Right ventricle myocardium inferior (tissue), 1 donor: ENCODE measurements at regions not wholly inside any gene's neighbourhood (a gene's known extent, or its start where the extent isn't known, plus 50 kb on each side); places are given as distances from the start of the nearest gene placed in this dataset.

Experiments used
- ATAC-seq: fragments of 200-7000 bp; cut with Tn5 transposase; one replicate; pipeline ENCODE4 v1.9.1; 2020; ENCODE audit warnings: mild to moderate bottlenecking, moderate library complexity
- DNase-seq: peaks from one replicate; pipeline ENCODE4 v3.0.0; 2021; ENCODE audit errors: missing footprints
- intact Hi-C: fragments of 100-400 bp; cut with DNase I; formaldehyde crosslinking; loops from one replicate; pipeline ENCODE4 v1.11.0; 2022
- donor health status: DM: no; HTN: yes; CAD: no; lungs with severe emphysema.

DNA sequence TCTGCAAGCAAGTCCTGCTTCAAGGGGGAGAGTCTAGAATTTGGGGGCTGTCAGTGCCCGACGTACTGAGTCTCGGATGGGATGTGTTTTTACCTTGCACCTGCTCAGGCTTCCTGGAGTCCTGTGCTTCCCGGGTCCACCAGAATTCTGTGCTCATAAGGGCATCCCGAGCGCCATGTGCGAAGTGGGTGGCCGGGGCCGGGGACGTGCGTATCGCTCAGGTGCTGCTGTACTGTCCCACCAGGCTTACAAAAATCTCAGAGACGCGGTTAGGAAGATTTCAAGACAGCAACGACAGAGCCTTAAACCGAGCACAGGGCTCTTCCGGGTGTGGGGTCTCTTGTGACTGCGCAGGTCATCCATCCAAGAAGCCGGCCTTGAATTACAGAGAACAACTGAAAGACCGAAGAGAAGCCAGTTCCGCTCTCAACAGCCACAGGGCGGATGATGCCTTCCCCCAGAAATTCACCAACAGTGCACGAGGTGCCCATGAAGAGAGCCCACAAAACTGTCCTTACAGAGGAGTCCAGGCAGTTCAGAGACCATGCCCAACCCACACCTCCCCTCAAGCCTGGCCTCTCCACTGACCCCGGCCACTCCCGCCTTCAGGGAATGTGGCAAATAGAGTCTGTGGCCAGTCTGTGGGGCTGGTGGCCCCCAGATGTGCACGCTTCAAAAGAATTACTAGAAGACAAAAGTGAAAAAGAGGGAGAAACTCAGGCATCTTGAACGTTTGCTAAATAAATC lies 104.7 kb downstream of the PXDC1 start:
- intact Hi-C loops: no loop called here
- ATAC-seq (no peak), DNase-seq (no peak)

DNA sequence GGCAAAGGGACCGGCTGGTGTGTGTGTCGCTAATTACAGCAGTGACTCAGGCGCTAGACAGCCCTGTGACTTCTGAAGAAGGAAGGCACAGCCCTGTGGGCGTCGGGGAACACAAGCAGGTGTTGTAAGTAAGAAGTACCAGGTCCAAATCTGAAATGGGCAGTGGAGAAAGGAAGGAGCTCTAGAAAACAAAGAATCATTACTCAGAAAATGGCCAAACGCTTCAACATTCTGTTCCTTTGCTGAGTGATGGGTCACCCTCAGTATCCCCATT lies 106.8 kb downstream of the PXDC1 start:
- no peak for DNase-seq
- intact Hi-C loops: no loop called here
- ATAC-seq: no peak

DNA sequence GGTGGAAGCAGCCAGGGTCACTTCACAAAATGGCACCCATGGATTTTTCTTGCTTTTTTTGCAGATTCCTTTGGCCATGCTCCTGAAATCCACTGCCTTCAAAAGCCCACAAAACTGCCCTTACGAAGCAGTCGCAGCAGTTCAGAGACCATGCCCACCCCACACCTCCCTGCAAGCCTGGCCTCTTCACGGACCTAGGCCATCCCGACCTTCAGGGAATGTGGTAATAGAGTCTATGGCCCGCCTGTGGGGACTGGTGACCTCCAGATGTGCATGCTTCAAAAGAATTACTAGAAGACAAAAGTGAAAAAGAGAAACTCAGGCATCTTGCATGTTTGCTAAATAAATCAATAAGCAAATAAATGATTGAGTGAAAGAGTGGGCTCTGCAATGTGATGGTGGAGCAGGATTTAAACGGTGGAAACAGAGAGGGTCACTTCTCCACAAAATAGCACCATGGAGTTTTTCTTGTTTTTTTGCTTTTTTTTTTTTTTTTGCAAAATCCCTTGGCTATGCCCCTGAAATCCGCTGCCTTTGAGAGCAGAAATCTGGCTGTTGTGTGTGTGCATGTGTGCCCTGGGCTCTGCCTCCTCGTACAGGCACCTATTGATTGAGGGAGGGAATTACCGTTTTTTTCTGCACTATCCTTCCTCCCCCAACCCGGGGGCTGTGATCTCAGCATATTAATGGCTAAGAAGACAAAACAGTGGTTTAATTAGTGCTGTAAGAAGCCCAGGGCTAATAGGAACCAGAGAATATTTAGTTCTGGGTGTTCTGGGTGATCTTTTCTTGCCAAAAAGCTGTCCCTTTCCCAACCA lies 107.4 kb downstream of the PXDC1 start:
- no peak for DNase-seq
- no peak for ATAC-seq
- intact Hi-C loops: no loop called here

DNA sequence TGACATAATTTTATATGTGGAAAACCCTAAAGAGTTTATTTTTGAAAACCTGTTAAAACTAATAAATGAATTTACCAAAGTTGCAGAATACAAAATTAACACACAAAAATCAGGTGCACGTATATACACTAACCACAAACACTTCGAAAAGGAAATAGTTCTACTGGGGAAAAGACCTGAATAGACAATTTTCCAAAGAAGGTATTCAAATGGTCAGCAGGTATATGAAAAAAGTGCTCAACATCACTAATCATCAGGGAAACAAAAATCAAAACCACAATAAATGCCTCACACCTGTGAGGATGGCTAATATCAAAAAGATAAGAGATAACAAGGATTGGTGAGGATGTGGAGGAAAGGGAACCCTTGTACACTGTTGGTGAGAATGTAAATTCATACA lies 110.6 kb downstream of the PXDC1 start:
- DNase-seq (no peak), ATAC-seq (no peak)
- intact Hi-C loops: no loop called here

DNA sequence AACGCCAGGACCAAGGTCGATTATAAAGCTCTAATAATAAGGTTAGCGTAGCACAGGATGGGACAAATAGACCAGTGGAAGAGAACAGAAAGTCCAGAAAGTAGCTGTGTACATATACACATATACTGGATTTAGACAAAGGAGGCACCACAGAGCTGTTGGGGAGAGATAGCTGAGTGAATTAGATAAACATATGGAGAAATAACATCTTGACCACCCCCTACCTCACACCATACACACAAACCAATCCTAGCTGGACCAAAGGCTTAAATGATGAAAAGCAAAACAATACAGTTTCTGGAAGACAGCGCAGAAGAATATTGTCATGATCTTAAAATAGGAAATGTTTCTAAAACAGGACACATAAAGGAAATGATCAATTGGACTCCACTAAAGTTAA lies 112.9 kb downstream of the PXDC1 start:
- intact Hi-C loops: no loop called here

DNA sequence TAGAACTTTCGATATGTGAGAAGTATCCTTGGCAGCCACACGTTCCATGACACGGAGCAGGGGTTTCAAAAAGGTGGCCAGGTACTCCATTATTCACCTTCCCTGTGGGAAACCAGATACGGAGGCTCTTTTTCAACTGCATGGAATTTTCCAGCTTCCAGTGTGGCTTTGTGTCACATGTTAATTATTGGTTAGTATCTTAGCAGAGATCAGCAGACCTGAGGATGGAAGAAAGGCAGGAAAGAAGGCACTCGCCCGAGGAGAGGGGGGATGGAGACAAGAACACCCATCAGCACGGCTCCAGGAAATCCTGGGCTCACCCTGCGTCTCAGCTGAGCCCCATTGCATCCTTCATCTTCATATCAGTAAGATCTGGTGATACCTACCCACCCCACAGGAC lies 115.5 kb downstream of the PXDC1 start:
- DNase-seq: no peak
- intact Hi-C loops: no loop called here
- no peak for ATAC-seq

More for the DNA sequence above, 112.9 kb downstream of the PXDC1 start:
- DNase-seq: no peak
- no peak for ATAC-seq

DNA sequence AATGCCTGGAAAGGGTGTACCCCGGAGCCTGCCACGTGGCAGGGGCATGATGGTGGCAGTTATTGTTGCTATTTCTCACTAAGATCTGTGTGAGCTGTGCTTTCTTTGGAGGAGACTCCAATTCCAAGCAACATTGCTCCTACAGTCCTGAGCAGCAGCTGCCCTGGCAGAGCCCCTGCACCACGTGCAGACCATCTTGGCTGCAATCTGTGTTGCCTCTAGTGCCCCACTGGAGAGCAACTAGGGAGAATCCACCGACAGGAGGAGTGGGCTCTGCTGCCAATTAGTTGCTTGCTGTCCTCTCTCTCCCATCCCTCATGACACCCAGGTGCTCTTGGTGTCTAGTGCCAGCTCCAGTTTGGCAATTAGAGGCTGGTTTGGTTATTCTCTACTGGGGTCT lies 116.0 kb downstream of the PXDC1 start:
- DNase-seq: no peak
- no peak for ATAC-seq
- intact Hi-C loops: no loop called here

DNA sequence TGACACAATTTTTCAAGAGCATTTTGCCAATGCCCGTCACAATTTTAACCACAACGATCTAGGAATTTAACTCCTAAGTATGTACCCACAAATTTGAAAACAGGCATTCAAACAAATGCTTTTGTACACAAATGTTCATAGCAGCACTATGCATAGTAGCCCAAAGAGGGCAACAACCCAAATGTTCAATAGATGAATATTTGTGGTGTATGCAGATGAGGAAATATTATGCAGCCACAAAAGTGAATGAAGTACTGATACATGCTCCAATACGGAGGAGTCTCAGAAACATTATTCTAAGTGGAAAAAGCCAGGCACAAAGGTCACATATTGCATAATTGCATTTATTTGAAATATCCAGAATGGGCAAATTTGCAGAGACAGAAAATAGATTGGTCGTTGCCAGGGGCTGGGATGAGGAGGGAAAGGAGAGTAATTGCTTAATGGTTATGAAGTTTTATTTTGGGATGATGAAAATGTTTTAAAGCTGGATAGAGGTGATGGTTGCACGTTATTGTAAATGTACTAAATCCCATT lies 117.2 kb downstream of the PXDC1 start:
- intact Hi-C loops: no loop called here
- DNase-seq (no peak), ATAC-seq (no peak)

DNA sequence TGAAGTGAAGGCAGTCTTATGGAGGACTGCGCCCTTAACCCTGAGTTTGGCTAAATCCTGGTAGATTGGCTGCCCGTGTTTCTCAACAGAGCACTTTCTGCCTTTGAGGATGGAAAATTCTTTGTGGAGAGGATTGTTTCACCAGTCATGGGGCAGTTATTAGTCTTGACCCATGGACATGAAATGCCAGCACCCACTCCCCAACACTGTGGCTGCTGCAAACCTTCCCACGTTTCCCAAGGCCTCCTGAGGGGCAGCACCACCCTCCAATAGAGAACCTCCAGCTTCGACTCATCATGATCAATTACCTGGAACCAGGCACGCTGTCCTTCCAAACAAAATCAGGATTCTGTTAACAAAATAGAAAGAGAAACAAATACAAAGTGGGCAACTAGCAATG lies 117.8 kb downstream of the PXDC1 start:
- no peak for ATAC-seq
- intact Hi-C loops: no loop called here
- DNase-seq: no peak

DNA sequence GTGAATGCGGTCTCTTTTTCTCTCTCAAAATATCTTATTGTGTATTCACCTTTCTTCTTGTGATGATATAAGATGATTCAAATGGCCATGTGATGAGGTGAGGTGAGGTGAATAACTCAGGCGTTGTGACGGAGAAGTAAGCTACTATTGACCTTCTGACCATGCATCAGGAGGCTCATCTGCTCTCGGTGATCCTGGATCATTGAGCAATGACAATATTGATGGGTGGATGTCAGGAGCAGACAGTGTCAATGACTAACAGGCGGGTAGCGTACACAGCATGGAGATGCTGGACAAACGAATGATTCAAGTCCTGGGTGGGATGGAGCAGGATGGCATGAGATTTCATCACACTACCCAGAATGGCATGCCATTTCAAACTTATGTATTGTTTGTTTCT lies 119.6 kb downstream of the PXDC1 start:
- intact Hi-C loops: no loop called here

DNA sequence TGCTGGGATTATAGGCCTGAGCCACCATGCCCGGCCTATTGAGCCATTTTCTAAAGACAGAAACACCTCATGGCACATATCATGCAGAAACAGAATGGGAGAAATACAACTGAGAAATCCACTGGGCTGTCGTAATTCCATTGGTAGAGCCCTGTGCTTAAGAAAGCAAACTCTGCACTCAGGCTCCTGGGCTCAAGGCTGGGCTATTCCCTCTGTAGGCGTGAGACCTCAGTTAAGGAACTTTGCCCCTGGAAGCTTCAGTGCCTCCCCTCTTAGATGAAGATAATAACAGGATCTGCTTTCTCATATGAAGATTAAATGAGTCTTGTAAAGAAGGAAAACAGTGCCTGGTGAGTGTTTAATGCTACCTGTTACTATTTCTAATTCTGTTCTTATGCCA lies 120.3 kb downstream of the PXDC1 start:
- no peak for DNase-seq
- ATAC-seq: no peak
- intact Hi-C loops: no loop called here

More for the DNA sequence above, 119.6 kb downstream of the PXDC1 start:
- ATAC-seq: no peak
- no peak for DNase-seq

DNA sequence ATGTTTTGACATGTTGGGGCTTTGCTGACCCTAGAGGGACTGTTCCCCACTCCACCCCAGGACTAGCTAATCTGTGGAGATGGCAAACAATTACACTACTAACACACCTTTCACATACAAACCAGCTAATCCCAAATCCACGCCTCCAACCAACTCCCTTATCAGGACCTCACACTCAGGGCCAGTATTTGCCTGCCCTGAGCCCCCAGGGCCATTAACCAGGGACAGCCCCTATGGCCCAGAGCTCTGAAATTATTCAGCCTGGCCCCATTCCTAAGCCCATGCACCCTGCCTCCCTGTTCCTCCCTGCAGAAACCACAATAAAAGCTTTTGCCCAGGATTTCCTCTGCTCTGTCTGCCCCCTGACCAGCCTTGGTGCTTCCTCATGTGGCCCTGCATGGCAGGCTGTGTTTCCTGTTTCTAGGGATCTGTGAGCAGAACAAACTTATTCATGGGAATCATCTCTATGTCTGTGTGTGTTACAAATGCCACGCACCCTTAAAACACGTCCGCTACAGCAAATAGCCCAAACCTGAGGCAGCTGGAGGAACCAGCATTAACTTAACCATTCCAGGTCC lies 121.2 kb downstream of the PXDC1 start:
- DNase-seq (no peak), ATAC-seq (no peak)
- intact Hi-C loops: no loop called here

DNA sequence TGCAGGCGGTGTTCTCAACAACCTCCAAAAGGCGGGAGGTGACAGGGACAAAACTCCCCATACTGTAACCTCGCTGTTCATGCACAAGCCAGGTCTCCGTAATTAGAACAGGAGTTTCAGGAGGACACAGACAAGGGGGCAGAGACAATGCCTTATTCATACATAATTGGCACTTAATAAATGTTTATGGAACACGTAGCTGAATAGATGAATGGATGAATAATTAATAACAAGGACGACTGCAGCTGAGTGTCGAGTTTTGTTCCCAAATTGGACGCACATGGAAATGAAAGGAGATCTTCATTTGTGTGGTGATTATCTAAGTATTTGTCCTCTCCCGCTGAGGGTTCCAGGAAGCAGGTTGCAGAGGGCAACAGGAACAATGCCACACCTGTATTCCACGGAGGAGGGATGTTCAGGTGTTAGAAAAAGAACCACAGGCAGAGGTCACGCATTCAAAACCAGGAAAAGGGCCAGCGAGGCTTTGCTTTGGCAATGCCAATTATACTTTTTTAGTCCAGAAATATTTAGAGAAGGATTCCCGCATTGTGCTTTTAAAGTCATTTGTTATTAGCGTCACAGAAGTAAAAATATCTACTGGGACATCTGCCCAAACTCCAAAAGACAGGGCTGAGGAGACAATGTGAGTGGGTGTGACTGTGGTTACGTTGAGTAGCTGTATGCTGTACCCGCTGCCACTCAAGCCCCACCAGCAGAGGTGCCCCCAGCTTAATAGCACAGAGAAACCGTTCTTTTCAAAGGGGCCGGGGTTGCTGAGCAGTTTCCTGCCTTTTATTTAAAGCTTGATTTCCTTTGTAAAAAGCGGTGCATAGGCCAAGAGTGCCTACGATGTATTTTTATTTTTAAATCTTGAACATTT lies 123.3 kb downstream of the PXDC1 start:
- intact Hi-C loops: no loop called here
- DNase-seq (no peak), ATAC-seq (no peak)

DNA sequence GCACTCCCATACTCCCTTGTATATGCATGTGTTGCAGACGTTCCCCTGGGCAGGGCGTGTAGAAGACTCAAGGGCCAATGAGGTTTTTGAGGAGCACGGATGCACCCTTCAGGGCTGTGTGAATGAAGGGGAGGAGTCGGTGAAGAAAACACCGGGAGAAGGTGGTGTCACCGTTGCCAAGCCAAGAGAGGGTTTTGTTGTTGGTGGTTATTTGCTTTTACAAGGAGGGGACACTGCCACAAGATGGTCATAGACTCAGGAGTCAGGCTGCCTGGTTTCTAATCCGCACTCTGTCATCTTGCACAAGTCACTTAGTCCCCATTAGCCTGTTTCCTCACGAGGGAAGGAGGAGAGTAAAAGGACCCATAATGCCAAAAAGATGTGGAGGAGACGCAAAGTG lies 124.0 kb downstream of the PXDC1 start:
- intact Hi-C loops: no loop called here
- DNase-seq (no peak), ATAC-seq (no peak)

DNA sequence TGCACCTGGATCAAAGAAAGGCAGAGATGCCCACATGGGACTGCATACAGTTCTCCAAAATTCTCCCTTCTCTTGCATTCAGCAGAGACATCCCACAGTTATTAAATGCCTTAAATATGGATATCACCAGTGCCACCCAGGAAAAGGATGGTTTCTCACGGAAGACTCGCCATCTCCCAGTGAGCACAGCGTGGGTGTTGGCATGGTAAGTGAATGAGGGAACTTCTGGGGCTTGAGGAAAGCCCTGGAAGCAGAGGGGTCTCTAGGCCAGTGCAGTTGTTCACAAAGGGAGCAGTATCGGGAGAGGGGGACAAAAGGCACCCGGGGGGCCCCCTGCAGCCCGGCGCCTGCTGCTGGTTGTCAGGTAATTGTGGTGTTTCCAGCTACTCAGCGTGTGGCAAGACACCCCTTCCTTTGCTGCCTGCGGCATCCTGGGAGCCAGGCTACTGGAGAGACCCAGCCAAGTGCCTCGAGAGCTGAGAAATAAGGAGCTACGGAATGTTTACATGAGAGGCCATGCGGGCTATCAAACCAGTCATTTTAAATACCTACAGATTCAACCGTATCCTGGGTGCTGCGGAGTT lies 125.4 kb downstream of the PXDC1 start:
- no peak for ATAC-seq
- no peak for DNase-seq
- intact Hi-C loops: no loop called here

DNA sequence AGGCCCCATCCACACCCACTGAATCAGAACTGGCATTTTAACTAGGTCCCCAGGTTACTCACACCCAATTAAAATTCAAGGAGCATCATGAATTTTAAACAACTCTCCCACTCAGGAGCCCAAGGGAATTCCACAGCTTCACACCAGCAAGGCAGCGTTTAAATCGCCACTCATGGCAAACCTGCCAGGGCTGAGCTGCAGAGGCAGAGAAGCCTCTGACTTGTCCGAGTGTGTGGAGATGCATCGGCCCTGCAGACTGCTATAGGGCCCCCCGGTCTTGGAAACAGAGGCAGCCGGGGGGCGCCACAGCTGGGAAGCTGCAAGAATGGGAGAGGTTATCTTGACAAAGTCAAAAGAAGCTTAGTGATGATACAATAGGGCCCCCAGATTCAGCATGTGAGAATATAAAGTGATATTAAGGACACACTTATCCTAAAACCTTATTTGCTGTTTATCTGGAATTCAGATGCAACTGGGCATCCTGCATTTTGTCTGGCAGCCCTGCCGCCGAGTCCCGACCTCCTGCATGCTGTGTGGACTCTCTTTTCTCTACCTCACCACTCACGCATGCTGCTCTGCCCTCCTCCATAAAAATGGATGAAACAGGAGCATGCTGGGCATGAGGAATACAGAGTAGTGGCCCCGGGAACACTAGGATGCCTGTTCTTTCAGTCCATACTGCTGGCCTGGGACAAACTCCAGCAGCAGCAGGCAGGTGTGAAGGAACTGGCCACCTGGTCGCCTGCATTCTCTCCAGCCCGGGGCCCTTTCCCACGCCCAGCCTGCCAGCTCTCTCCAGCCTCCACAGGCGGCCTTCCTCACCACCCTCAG lies 126.1 kb downstream of the PXDC1 start:
- DNase-seq: no peak
- no peak for ATAC-seq
- intact Hi-C loops: no loop called here

DNA sequence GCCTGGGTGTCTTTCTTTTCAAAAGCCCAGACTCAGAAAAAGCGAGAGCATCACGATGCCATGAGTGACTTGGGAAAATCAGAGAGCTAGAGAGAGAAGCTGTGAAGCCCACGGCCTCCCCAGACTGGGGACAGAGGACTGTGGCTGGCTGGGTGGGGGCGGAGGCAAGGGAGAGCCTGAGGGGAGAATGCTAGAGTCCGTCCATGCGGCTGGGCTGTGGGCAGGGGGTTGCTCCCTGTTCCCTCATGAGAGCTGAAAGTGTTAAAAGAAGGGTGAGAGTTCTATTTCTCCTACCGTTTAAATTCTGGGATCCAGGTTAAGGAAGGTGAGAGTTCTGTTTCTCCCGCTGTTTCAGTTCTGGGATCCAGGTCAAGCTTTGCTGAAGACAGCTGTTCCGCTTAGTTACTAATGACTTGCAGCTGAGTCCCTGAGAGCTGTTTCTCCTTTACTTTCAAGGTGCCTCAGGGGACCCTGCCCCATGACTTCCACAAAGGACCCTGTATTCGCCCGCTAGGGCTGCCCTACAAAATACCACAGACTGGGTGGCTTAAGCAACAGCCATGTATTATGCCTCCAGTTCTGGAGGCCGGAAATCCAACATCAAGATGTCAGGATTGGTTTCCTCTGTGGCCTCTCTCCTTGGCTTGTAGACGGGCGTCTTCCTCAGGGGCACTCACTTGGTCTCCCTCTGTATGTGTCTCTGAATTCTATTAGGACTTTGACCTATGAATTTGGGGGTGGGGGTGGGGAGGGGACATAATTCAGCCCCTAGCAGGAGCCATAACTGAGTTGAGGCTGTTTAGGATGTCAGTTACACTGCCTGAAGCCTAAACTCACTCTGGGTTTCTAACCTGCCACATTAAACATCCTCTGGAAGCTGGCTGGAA lies 127.0 kb downstream of the PXDC1 start:
- intact Hi-C loops: no loop called here
- ATAC-seq: no peak

More for the DNA sequence above, 127.0 kb downstream of the PXDC1 start:
- DNase-seq: no peak
